ENCODE measurements at regions not wholly inside any gene's neighbourhood (a gene's known extent, or its start where the extent isn't known, plus 50 kb on each side); places are given as distances from the start of the nearest gene placed in this dataset.

GRCh38 chrX:8003147-8003883 is 76.1 kb upstream of the PNPLA4 start:
- H3K27me3 ChIP-seq (ENCODE audit: control insufficient read depth, insufficient read depth, low read length) = no peaks in the 10 kb centered on the region
- no peaks in the 10 kb centered on the region for H3K4me1 ChIP-seq (ENCODE audit: control insufficient read depth, insufficient read depth, low read length)
- intact Hi-C loops (cut with micrococcal nuclease; ENCODE audit: unreplicated experiment) = no loop called here
- BruUV-seq (replicated peaks) = no TSS peak
- no peaks in the 10 kb centered on the region for H3K9me3 ChIP-seq (ENCODE audit: control insufficient read depth, insufficient read depth, low read depth, low read length)
- DNase-seq (ENCODE audit: low read depth, low spot score) (no peak), ATAC-seq (no peak)
- POLR2A ChIA-PET = no interaction called here
- CTCF ChIA-PET = no interaction called here
- no peak overlapping the region for H3K27ac ChIP-seq (ENCODE audit: low read length)
- H3K36me3 ChIP-seq (ENCODE audit: control insufficient read depth, insufficient read depth, low read length) = no peaks in the 10 kb centered on the region
- no peak for TF ChIP-seq CTCF (IDR thresholded peaks at IDR 0.05)
- no peak for TF ChIP-seq POLR2AphosphoS5 (IDR thresholded peaks at IDR 0.05; ENCODE audit: low read depth, low read length)
- TF ChIP-seq REST (IDR thresholded peaks at IDR 0.05; ENCODE audit: insufficient read depth in 1 of 2, low read depth in 2 of 2, low read length in 1 of 2) = no peak
- TF ChIP-seq SIN3A (IDR thresholded peaks at IDR 0.05; ENCODE audit: borderline replicate concordance, insufficient read depth, low read depth, low read length) = no peak
- H3K4me3 ChIP-seq (ENCODE audit: low read depth in 2 of 2, low read length in 2 of 2) = no peak overlapping the region
- in situ Hi-C loops (cut with HindIII; ENCODE audit: low pct_unique_long_range_greater_than_20kb, low sequenced_read_pairs) = no loop called here

- DNase-seq (ENCODE audit: low read depth, low spot score) (no peak), ATAC-seq (no peak)
- TF ChIP-seq POLR2AphosphoS5 (IDR thresholded peaks at IDR 0.05; ENCODE audit: low read depth, low read length) = no peak
- no peak for TF ChIP-seq TCF7L2 (IDR thresholded peaks at IDR 0.05; ENCODE audit: low read depth, low read length)
Observed at GRCh38 chrX:7996851-7997250, 69.6 kb upstream of the PNPLA4 start.

GRCh38 chrX:7996414-7996813 is 69.2 kb upstream of the PNPLA4 start:
- Histone ChIP-seq H3K36me3 (ENCODE audit: control insufficient read depth, insufficient read depth, low read length) (no peaks in the 10 kb centered on the region), H3K4me1 (ENCODE audit: control insufficient read depth, insufficient read depth, low read length) (no peaks in the 10 kb centered on the region), H3K4me3 (ENCODE audit: low read depth in 2 of 2, low read length in 2 of 2) (no peak overlapping the region), H3K27ac (ENCODE audit: low read length) (no peak overlapping the region), H3K9me3 (ENCODE audit: control insufficient read depth, insufficient read depth, low read depth, low read length) (no peaks in the 10 kb centered on the region), H3K27me3 (ENCODE audit: control insufficient read depth, insufficient read depth, low read length) (no peaks in the 10 kb centered on the region)
- ATAC-seq = no peak
- TF ChIP-seq CTCF (IDR thresholded peaks at IDR 0.05) (peak; percentile 55; the same call in 1 of the 2 replicates), TCF7L2 (IDR thresholded peaks at IDR 0.05; ENCODE audit: low read depth, low read length) (no peak)
- DNase-seq (ENCODE audit: low read depth, low spot score) = peak; percentile 10
- POLR2A ChIA-PET = no interaction called here
- intact Hi-C loops (cut with micrococcal nuclease; ENCODE audit: unreplicated experiment) (loop anchor here (5.0 kb wide), 1 partner anchor 741 kb away; no protein-coding TSS in a partner anchor), in situ Hi-C loops (cut with HindIII; ENCODE audit: low pct_unique_long_range_greater_than_20kb, low sequenced_read_pairs) (no loop called here)
- BruUV-seq (replicated peaks) = no TSS peak
- CTCF ChIA-PET = no interaction called here

More at GRCh38 chrX:7996851-7997250, 69.6 kb upstream of the PNPLA4 start:
- in situ Hi-C loops (cut with HindIII; ENCODE audit: low pct_unique_long_range_greater_than_20kb, low sequenced_read_pairs) = no loop called here
- Histone ChIP-seq H3K27ac (ENCODE audit: low read length) (no peak overlapping the region), H3K4me3 (ENCODE audit: low read depth in 2 of 2, low read length in 2 of 2) (no peak overlapping the region), H3K27me3 (ENCODE audit: control insufficient read depth, insufficient read depth, low read length) (no peaks in the 10 kb centered on the region), H3K4me1 (ENCODE audit: control insufficient read depth, insufficient read depth, low read length) (no peaks in the 10 kb centered on the region), H3K9me3 (ENCODE audit: control insufficient read depth, insufficient read depth, low read depth, low read length) (no peaks in the 10 kb centered on the region), H3K36me3 (ENCODE audit: control insufficient read depth, insufficient read depth, low read length) (no peaks in the 10 kb centered on the region)
- intact Hi-C loops (cut with micrococcal nuclease; ENCODE audit: unreplicated experiment) = loop anchor here (5.0 kb wide), 1 partner anchor 740 kb away; no protein-coding TSS in a partner anchor
- BruUV-seq (replicated peaks) = no TSS peak
- CTCF ChIA-PET = no interaction called here
- POLR2A ChIA-PET = no interaction called here
